ENCODE measurements at regions not wholly inside any gene's neighbourhood (a gene's known extent, or its start where the extent isn't known, plus 50 kb on each side); places are given as distances from the start of the nearest gene placed in this dataset.

GRCh38 chr6:55654445-55654844 is 75.5 kb upstream of the HMGCLL1 start:
- TF ChIP-seq CTCF (IDR thresholded peaks at IDR 0.05) (no peak), POLR2A (IDR thresholded peaks at IDR 0.05) (no peak)

All from heart left ventricle (tissue), 13 donors.